ENCODE measurements at regions not wholly inside any gene's neighbourhood (a gene's known extent, or its start where the extent isn't known, plus 50 kb on each side); places are given as distances from the start of the nearest gene placed in this dataset.

DNA sequence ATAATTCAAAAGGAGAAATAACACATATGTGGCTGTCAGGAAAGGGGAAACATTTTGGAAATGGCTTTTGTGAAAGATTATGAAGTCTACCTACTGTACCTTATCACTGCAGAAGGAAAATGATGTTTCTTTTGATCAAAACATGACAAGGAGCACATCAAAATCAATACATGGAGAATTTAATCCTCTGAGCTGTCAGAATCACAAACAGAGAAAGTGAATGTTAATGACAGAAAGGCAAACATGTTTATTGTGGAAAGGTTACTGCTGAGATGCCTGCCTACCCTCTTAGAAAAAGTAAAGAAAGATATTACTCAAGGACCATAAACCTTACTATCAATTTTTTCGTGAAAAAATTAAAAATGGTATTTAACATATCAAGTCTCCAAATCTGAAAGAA lies 794.5 kb upstream of the GYPC start:
- no peaks in the 10 kb centered on the region for H3K27me3 ChIP-seq (ENCODE audit: control insufficient read depth, insufficient read depth, low read length)
- no peaks in the 10 kb centered on the region for H3K36me3 ChIP-seq (ENCODE audit: control insufficient read depth, insufficient read depth, low read length)
- no peaks in the 10 kb centered on the region for H3K9me3 ChIP-seq (ENCODE audit: control insufficient read depth, low read depth, low read length)
- H3K27ac ChIP-seq (ENCODE audit: low read length): no peak overlapping the region
- no peaks in the 10 kb centered on the region for H3K4me1 ChIP-seq (ENCODE audit: control insufficient read depth, insufficient read depth, low read length)
- 86% methylated on average over 1 of the region's 1 CpG for WGBS (ENCODE audit: insufficient coverage, low lambda C conversion rate)
- no peak for DNase-seq
- H3K4me3 ChIP-seq (ENCODE audit: low read length): no peak overlapping the region

DNA sequence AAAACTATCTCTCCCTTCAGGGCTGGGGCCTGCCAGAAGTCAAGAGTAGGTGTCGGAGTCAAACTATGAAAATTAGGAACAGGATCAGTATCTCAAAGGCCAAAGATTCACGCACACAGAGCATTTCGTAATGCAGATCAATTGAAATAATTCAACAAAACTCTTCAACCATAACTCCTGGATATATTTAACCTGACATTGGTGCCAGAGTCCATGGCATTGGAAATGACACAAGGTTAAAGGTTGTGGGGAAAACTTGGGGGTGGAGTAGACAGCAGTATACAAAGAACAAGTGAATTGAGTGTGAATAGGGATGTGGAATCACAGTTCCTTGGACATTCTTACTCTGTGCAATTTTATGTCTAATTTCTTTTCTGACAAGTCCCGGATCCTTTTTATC lies 788.0 kb upstream of the GYPC start:
- Histone ChIP-seq H3K4me3 (ENCODE audit: low read length) (no peak overlapping the region), H3K27ac (ENCODE audit: low read length) (no peak overlapping the region), H3K9me3 (ENCODE audit: control insufficient read depth, low read depth, low read length) (peaks cover 3% of the 10 kb centered on the region), H3K27me3 (ENCODE audit: control insufficient read depth, insufficient read depth, low read length) (no peaks in the 10 kb centered on the region), H3K4me1 (ENCODE audit: control insufficient read depth, insufficient read depth, low read length) (no peaks in the 10 kb centered on the region), H3K36me3 (ENCODE audit: control insufficient read depth, insufficient read depth, low read length) (no peaks in the 10 kb centered on the region)
- DNase-seq: no peak
- WGBS (ENCODE audit: insufficient coverage, low lambda C conversion rate): 91% methylated on average over 3 of the region's 4 CpGs

- Histone ChIP-seq H3K4me3 (ENCODE audit: low read length) (no peak overlapping the region), H3K27ac (ENCODE audit: low read length) (no peak overlapping the region), H3K27me3 (ENCODE audit: control insufficient read depth, insufficient read depth, low read length) (no peaks in the 10 kb centered on the region), H3K9me3 (ENCODE audit: control insufficient read depth, low read depth, low read length) (peaks cover 3% of the 10 kb centered on the region), H3K36me3 (ENCODE audit: control insufficient read depth, insufficient read depth, low read length) (no peaks in the 10 kb centered on the region), H3K4me1 (ENCODE audit: control insufficient read depth, insufficient read depth, low read length) (no peaks in the 10 kb centered on the region)
- 86% methylated on average over 1 of the region's 2 CpGs for WGBS (ENCODE audit: insufficient coverage, low lambda C conversion rate)
- DNase-seq: no peak
Measured at GRCh38 chr2:125870264-125870663, 785.7 kb upstream of the GYPC start.

- DNase-seq: no peak
- Histone ChIP-seq H3K4me1 (ENCODE audit: control insufficient read depth, insufficient read depth, low read length) (no peaks in the 10 kb centered on the region), H3K36me3 (ENCODE audit: control insufficient read depth, insufficient read depth, low read length) (no peaks in the 10 kb centered on the region), H3K27ac (ENCODE audit: low read length) (no peak overlapping the region), H3K9me3 (ENCODE audit: control insufficient read depth, low read depth, low read length) (peaks cover 3% of the 10 kb centered on the region), H3K27me3 (ENCODE audit: control insufficient read depth, insufficient read depth, low read length) (no peaks in the 10 kb centered on the region), H3K4me3 (ENCODE audit: low read length) (no peak overlapping the region)
- WGBS (ENCODE audit: insufficient coverage, low lambda C conversion rate): 50% methylated on average over 1 of the region's 1 CpG
Measured at GRCh38 chr2:125870746-125871145, 785.2 kb upstream of the GYPC start.

- Histone ChIP-seq H3K27ac (ENCODE audit: low read length) (no peak overlapping the region), H3K9me3 (ENCODE audit: control insufficient read depth, low read depth, low read length) (peaks cover 3% of the 10 kb centered on the region), H3K4me3 (ENCODE audit: low read length) (no peak overlapping the region), H3K36me3 (ENCODE audit: control insufficient read depth, insufficient read depth, low read length) (no peaks in the 10 kb centered on the region), H3K27me3 (ENCODE audit: control insufficient read depth, insufficient read depth, low read length) (no peaks in the 10 kb centered on the region), H3K4me1 (ENCODE audit: control insufficient read depth, insufficient read depth, low read length) (no peaks in the 10 kb centered on the region)
- DNase-seq: no peak
- WGBS (ENCODE audit: insufficient coverage, low lambda C conversion rate): no CpG with 5 or more reads among the region's 6 CpGs
Measured at GRCh38 chr2:125874564-125874963, 781.4 kb upstream of the GYPC start.

GRCh38 chr2:125885340-125885739 lies 770.6 kb upstream of the GYPC start:
- H3K36me3 ChIP-seq (ENCODE audit: control insufficient read depth, insufficient read depth, low read length): no peaks in the 10 kb centered on the region
- H3K27ac ChIP-seq (ENCODE audit: low read length): no peak overlapping the region
- no peaks in the 10 kb centered on the region for H3K9me3 ChIP-seq (ENCODE audit: control insufficient read depth, low read depth, low read length)
- H3K4me1 ChIP-seq (ENCODE audit: control insufficient read depth, insufficient read depth, low read length): no peaks in the 10 kb centered on the region
- no peak overlapping the region for H3K4me3 ChIP-seq (ENCODE audit: low read length)
- WGBS (ENCODE audit: insufficient coverage, low lambda C conversion rate): no CpG with 5 or more reads among the region's 3 CpGs
- no peak for DNase-seq
- no peaks in the 10 kb centered on the region for H3K27me3 ChIP-seq (ENCODE audit: control insufficient read depth, insufficient read depth, low read length)

DNA sequence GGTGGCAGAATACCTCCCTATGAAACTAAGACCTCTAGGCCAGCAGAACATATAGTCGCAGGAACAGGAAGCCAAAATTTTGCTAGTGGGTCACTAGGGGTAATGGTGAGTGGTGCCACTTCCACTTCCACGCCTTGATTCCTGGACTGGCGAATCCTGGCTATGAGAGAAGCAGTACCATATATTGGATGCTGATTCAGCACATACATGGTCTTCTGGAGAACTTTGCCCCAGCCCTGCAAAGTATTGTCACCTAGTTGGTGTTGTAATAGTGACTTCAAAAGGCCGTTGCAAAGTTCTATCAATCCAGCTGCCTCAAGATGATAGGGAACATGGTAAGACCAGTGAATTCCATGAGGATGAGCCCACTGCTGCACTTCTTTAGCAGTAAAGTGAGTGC lies 769.8 kb upstream of the GYPC start:
- no peak for DNase-seq
- no peaks in the 10 kb centered on the region for H3K27me3 ChIP-seq (ENCODE audit: control insufficient read depth, insufficient read depth, low read length)
- H3K27ac ChIP-seq (ENCODE audit: low read length): no peak overlapping the region
- no peaks in the 10 kb centered on the region for H3K4me1 ChIP-seq (ENCODE audit: control insufficient read depth, insufficient read depth, low read length)
- no peaks in the 10 kb centered on the region for H3K36me3 ChIP-seq (ENCODE audit: control insufficient read depth, insufficient read depth, low read length)
- no peak overlapping the region for H3K4me3 ChIP-seq (ENCODE audit: low read length)
- no CpG with 5 or more reads among the region's 4 CpGs for WGBS (ENCODE audit: insufficient coverage, low lambda C conversion rate)
- no peaks in the 10 kb centered on the region for H3K9me3 ChIP-seq (ENCODE audit: control insufficient read depth, low read depth, low read length)

DNA sequence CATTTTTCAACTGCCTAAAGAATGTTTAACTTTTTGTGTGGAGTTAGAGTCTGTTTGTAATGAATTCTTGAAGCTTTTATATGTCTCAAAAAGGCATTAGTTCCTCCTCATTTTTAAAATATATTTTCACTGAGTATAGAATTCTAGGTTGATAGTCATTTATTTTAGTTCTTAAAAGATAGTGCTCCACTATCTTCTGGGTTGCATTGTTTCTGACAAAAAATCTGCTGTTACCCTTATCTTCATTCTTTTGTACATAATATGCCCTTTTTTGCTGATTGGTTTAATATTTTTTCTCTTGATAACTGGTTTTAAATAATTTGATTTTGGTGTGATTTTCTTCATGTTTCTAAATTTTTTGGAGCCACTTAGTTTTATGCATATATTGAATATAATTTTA lies 754.7 kb upstream of the GYPC start:
- H3K27ac ChIP-seq (ENCODE audit: low read length): no peak overlapping the region
- no peaks in the 10 kb centered on the region for H3K27me3 ChIP-seq (ENCODE audit: control insufficient read depth, insufficient read depth, low read length)
- H3K4me1 ChIP-seq (ENCODE audit: control insufficient read depth, insufficient read depth, low read length): no peaks in the 10 kb centered on the region
- H3K4me3 ChIP-seq (ENCODE audit: low read length): no peak overlapping the region
- H3K36me3 ChIP-seq (ENCODE audit: control insufficient read depth, insufficient read depth, low read length): no peaks in the 10 kb centered on the region
- H3K9me3 ChIP-seq (ENCODE audit: control insufficient read depth, low read depth, low read length): no peaks in the 10 kb centered on the region
- DNase-seq: no peak

- no peaks in the 10 kb centered on the region for H3K36me3 ChIP-seq (ENCODE audit: control insufficient read depth, insufficient read depth, low read length)
- no peak for DNase-seq
- no peak overlapping the region for H3K27ac ChIP-seq (ENCODE audit: low read length)
- no peak overlapping the region for H3K4me3 ChIP-seq (ENCODE audit: low read length)
- WGBS (ENCODE audit: insufficient coverage, low lambda C conversion rate): 83% methylated on average over 1 of the region's 7 CpGs
- no peaks in the 10 kb centered on the region for H3K9me3 ChIP-seq (ENCODE audit: control insufficient read depth, low read depth, low read length)
- H3K27me3 ChIP-seq (ENCODE audit: control insufficient read depth, insufficient read depth, low read length): no peaks in the 10 kb centered on the region
- no peaks in the 10 kb centered on the region for H3K4me1 ChIP-seq (ENCODE audit: control insufficient read depth, insufficient read depth, low read length)
Measured at GRCh38 chr2:125925891-125926546, 729.9 kb upstream of the GYPC start.

DNA sequence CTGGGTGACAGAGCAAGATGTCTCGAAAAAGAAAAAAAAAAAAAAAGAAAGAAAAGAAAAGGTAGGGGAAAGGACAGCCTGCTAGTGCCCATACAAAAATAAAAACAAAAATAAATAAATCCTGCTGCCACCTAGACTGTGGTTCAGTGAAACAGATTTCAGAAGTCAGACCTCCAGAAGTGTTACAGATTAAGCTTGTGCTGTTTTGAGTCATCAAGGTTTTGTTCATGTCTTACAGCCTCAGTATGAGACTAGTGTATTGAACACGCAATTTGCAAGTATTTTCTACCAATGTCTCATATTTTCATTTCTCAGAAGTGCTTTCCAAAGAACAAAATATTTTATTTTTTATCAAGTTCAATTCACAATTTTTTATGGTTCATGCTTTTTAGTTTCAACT lies 720.4 kb upstream of the GYPC start:
- no peak for DNase-seq
- no peaks in the 10 kb centered on the region for H3K36me3 ChIP-seq (ENCODE audit: control insufficient read depth, insufficient read depth, low read length)

GRCh38 chr2:125942585-125943424 lies 713.2 kb upstream of the GYPC start:
- no peaks in the 10 kb centered on the region for H3K27me3 ChIP-seq (ENCODE audit: control insufficient read depth, insufficient read depth, low read length)
- H3K9me3 ChIP-seq (ENCODE audit: control insufficient read depth, low read depth, low read length): peaks cover 13% of the 10 kb centered on the region
- H3K4me1 ChIP-seq (ENCODE audit: control insufficient read depth, insufficient read depth, low read length): no peaks in the 10 kb centered on the region
- H3K27ac ChIP-seq (ENCODE audit: low read length): no peak overlapping the region
- H3K4me3 ChIP-seq (ENCODE audit: low read length): no peak overlapping the region
- WGBS (ENCODE audit: insufficient coverage, low lambda C conversion rate): no CpG with 5 or more reads among the region's 23 CpGs
- no peaks in the 10 kb centered on the region for H3K36me3 ChIP-seq (ENCODE audit: control insufficient read depth, insufficient read depth, low read length)
- DNase-seq: no peak

More for the DNA sequence above, 720.4 kb upstream of the GYPC start:
- no peaks in the 10 kb centered on the region for H3K4me1 ChIP-seq (ENCODE audit: control insufficient read depth, insufficient read depth, low read length)
- 94% methylated on average over 2 of the region's 2 CpGs for whole genome bisulfite sequencing (ENCODE audit: insufficient coverage, low lambda C conversion rate)
- H3K27me3 ChIP-seq (ENCODE audit: control insufficient read depth, insufficient read depth, low read length): no peaks in the 10 kb centered on the region
- H3K9me3 ChIP-seq (ENCODE audit: control insufficient read depth, low read depth, low read length): peaks cover 6% of the 10 kb centered on the region
- no peak overlapping the region for H3K4me3 ChIP-seq (ENCODE audit: low read length)
- no peak overlapping the region for H3K27ac ChIP-seq (ENCODE audit: low read length)
